ENCODE measurements at regions not wholly inside any gene's neighbourhood (a gene's known extent, or its start where the extent isn't known, plus 50 kb on each side); places are given as distances from the start of the nearest gene placed in this dataset.

DNA sequence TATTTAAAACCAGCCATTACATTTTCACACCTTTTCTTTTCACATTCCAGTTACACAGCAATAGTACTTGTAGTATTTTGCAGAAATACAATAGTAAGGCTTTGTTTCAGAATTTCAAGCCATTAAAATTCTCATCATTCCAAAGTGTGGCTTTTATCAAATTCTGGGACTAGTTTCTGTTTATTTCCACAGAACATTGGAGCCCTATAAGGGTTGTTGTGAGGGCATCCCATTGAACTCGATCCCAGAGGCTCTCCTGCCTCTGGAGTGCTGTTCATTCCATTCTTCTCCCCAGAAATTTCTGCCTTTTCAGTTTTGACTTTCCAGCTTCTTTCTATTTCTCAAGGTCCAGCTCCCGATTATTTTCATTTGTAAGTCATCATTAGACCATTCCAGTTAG, 645.5 kb downstream of the ADGRL2 start:
- DNase-seq (ENCODE audit: insufficient read length) (no peak), FAIRE-seq (no peak)
- TF ChIP-seq POLR2A (IDR thresholded peaks at IDR 0.05; ENCODE audit: low read depth, low read length) (no peak), TAF1 (IDR thresholded peaks at IDR 0.05; ENCODE audit: borderline replicate concordance, low read depth, low read length) (no peak), POLR2AphosphoS5 (IDR thresholded peaks at IDR 0.05; ENCODE audit: low read depth, low read length) (no peak)

DNA sequence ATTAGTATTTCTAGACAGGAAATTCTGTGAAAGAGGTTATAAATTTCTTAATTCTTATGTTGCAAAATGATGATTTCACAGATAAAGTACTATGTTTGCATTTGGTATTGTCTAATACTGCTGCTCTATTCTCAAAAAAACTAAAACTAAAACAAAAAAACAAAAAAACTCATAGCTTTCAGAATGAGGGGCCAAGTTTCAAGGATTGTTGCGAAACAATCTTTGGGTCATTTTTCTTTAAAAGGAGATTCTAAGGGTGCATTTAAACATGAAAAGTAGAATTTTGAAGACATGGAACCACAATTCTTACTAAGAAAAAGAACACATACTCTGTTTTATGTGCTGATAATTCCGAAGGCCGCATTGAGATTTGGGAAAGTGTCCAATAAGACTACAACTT, 645.1 kb downstream of the ADGRL2 start:
- no peak for TF ChIP-seq POLR2AphosphoS5 (IDR thresholded peaks at IDR 0.05; ENCODE audit: low read depth, low read length)
- no peak for TF ChIP-seq TAF1 (IDR thresholded peaks at IDR 0.05; ENCODE audit: borderline replicate concordance, low read depth, low read length)
- TF ChIP-seq POLR2A (IDR thresholded peaks at IDR 0.05; ENCODE audit: low read depth, low read length), result no peak
- FAIRE-seq (no peak), DNase-seq (ENCODE audit: insufficient read length) (no peak)

DNA sequence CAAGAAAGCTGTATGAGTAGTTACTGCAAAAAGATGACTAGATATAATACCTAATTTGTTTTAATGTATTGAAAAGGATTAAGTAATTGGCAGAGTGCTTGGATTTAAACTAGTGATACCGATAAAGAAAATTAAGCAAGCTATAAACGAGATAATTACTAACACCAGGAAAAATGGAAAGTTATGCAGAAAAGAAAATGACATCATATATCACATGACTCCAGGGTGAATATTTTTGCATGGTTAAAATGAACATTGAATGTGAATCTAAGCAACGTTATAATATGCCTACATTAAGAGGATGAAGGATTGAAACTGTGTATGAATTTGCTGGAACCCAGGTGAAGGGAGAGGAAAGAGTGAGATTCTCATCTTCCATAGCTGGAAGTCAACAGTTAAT, 644.4 kb downstream of the ADGRL2 start:
- TF ChIP-seq POLR2A (IDR thresholded peaks at IDR 0.05; ENCODE audit: low read depth, low read length) (no peak), POLR2AphosphoS5 (IDR thresholded peaks at IDR 0.05; ENCODE audit: low read depth, low read length) (no peak), TAF1 (IDR thresholded peaks at IDR 0.05; ENCODE audit: borderline replicate concordance, low read depth, low read length) (no peak)
- no peak for DNase-seq (ENCODE audit: insufficient read length)
- no peak for FAIRE-seq

- DNase-seq (ENCODE audit: insufficient read length) (no peak), FAIRE-seq (no peak)
- TF ChIP-seq TAF1 (IDR thresholded peaks at IDR 0.05; ENCODE audit: borderline replicate concordance, low read depth, low read length) (no peak), POLR2A (IDR thresholded peaks at IDR 0.05; ENCODE audit: low read depth, low read length) (no peak), POLR2AphosphoS5 (IDR thresholded peaks at IDR 0.05; ENCODE audit: low read depth, low read length) (no peak)
These were observed 640.7 kb downstream of the ADGRL2 start for GRCh38 chr1:82441402-82441801.

DNA sequence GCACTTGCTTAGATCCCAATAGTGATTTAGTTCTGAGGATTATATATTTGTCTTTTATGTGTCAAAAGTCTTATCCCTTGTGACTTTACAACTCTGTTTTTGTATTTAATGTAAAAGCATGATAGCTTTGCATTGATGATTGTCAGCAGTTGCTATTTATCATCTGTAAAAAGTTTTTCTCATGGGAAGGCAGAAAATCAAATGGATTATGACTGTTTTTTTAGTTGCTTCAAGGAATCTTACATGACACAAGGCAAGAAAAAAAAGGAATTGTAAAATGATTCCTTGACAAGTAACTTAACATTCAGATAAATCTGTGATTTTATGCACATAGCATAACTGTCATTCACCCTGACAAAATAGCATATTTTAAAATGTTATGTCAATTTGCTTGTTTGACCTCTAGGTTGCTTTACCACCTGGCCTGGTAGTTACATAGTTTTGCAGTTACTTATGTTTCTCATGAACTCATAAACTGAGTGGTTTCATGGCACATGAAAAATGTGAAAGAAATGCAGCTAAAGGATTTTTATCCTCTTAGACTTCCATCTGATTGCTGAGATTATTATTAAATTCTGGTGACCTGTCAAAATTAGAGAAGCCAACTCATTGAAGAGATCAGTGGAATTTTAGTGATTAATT, 622.6 kb downstream of the ADGRL2 start:
- TF ChIP-seq POLR2A (IDR thresholded peaks at IDR 0.05; ENCODE audit: low read depth, low read length) (no peak), POLR2AphosphoS5 (IDR thresholded peaks at IDR 0.05; ENCODE audit: low read depth, low read length) (no peak), TAF1 (IDR thresholded peaks at IDR 0.05; ENCODE audit: borderline replicate concordance, low read depth, low read length) (no peak)
- FAIRE-seq (no peak), DNase-seq (ENCODE audit: insufficient read length) (no peak)

GRCh38 chr1:82421782-82422181, 621.0 kb downstream of the ADGRL2 start:
- TF ChIP-seq POLR2A (IDR thresholded peaks at IDR 0.05; ENCODE audit: low read depth, low read length) (no peak), POLR2AphosphoS5 (IDR thresholded peaks at IDR 0.05; ENCODE audit: low read depth, low read length) (no peak), TAF1 (IDR thresholded peaks at IDR 0.05; ENCODE audit: borderline replicate concordance, low read depth, low read length) (no peak)
- no peak for DNase-seq (ENCODE audit: insufficient read length)
- FAIRE-seq, result no peak

DNA sequence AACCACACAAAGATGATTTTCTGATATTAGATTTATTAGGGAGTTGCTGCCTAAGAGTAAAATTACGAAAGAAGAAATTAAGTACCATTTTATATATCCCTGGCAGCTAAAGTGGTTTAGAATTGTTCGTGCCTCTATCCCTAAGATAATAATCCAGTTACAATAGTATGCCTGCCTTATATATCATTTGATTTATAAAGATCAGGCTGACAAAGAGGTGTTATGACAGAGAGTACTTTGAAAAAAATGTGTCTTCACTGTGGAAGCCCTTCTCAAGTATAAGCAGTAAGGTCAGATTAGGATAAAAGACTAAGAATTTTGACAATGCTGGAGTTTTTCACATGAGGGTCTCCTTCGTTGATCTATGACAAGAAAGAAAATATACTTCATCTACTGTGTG, 619.9 kb downstream of the ADGRL2 start:
- TF ChIP-seq POLR2A (IDR thresholded peaks at IDR 0.05; ENCODE audit: low read depth, low read length) (no peak), POLR2AphosphoS5 (IDR thresholded peaks at IDR 0.05; ENCODE audit: low read depth, low read length) (no peak), TAF1 (IDR thresholded peaks at IDR 0.05; ENCODE audit: borderline replicate concordance, low read depth, low read length) (no peak)
- no peak for FAIRE-seq
- no peak for DNase-seq (ENCODE audit: insufficient read length)

DNA sequence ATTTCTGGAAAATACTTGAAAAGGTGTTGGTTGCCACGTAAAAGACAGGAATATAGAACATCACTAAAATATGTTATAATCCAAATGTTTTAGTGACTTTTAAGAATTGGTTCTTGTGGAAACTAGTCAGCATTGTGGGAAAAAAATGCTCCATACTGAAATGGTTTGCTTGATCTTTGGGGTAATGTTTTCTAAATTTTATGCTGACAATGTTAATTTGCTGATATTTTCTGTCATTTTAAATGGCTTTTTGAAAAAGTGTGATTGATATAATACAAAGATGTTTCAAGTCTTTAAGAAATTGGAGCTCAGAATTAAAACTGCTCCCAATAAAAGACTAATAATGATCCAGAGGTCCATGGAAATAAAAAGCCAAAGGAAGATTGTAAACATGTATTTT, 610.9 kb downstream of the ADGRL2 start:
- DNase-seq (ENCODE audit: insufficient read length) (no peak), FAIRE-seq (no peak)
- TF ChIP-seq TAF1 (IDR thresholded peaks at IDR 0.05; ENCODE audit: borderline replicate concordance, low read depth, low read length) (no peak), POLR2A (IDR thresholded peaks at IDR 0.05; ENCODE audit: low read depth, low read length) (no peak), POLR2AphosphoS5 (IDR thresholded peaks at IDR 0.05; ENCODE audit: low read depth, low read length) (no peak)

GRCh38 chr1:82405333-82405732, 604.6 kb downstream of the ADGRL2 start:
- FAIRE-seq (no peak), DNase-seq (ENCODE audit: insufficient read length) (no peak)
- TF ChIP-seq POLR2AphosphoS5 (IDR thresholded peaks at IDR 0.05; ENCODE audit: low read depth, low read length) (no peak), POLR2A (IDR thresholded peaks at IDR 0.05; ENCODE audit: low read depth, low read length) (no peak), TAF1 (IDR thresholded peaks at IDR 0.05; ENCODE audit: borderline replicate concordance, low read depth, low read length) (no peak)

DNA sequence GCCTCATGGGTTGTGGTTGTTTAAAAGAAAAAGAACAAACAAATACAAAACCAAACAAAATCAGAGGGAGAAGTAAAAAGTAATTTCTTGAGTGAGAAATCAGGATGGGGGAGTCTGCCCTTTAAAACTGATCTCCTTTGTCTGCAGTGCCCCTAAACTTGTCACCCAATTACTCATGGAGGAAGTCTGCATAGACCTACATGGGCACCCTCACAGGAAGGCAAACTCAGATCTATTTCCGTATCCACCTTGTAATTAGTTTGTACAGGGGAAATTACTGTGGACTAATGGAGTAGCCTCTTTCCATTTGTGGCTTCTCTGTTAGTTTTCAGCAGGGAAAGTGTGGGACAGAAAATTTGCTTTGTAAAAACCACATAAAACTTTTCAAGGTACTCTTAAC, 600.4 kb downstream of the ADGRL2 start:
- TF ChIP-seq POLR2AphosphoS5 (IDR thresholded peaks at IDR 0.05; ENCODE audit: low read depth, low read length) (no peak), POLR2A (IDR thresholded peaks at IDR 0.05; ENCODE audit: low read depth, low read length) (no peak), TAF1 (IDR thresholded peaks at IDR 0.05; ENCODE audit: borderline replicate concordance, low read depth, low read length) (no peak)
- no peak for FAIRE-seq

DNA sequence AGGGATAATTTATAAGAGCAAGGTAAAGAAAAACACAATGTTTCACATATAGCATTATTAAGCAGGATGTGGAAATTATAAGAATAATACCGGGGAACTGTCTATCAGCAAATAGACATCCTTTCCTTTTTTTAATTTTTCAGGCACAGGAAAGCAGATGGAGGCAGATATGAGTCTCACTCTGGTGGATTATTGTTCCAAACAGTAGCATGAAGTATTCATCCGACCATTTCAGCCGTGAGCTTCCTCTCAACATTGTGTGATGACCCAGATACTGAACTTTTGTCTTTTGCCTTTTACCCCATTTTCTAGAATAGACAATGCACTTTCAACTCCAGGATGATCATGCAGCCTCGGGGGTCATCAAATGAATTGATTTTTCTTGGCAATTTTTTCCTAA, 599.8 kb downstream of the ADGRL2 start:
- TF ChIP-seq POLR2A (IDR thresholded peaks at IDR 0.05; ENCODE audit: low read depth, low read length) (no peak), POLR2AphosphoS5 (IDR thresholded peaks at IDR 0.05; ENCODE audit: low read depth, low read length) (no peak), TAF1 (IDR thresholded peaks at IDR 0.05; ENCODE audit: borderline replicate concordance, low read depth, low read length) (no peak)
- DNase-seq (ENCODE audit: insufficient read length), result no peak
- no peak for FAIRE-seq

More for the DNA sequence above, 600.4 kb downstream of the ADGRL2 start:
- DNase-seq (ENCODE audit: insufficient read length), result no peak

DNA sequence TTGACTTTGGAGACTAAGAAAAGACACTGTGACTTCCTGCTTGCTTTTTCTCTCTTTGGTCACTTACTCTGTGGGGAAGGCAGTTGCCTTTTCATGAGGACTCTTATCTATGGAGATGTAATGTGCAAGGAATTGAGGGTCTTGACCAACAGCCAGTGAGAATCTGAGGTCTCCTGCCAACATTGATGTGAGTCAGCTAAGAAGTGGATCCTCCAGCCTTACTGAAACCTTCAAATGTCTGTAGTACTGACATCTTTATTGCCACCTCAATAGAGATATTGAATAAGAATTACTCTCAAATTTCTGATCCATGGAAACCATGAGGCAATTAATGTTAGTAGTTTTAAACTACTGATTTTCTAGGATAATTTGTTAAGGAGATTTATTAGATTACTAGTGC, 598.4 kb downstream of the ADGRL2 start:
- no peak for TF ChIP-seq POLR2A (IDR thresholded peaks at IDR 0.05; ENCODE audit: low read depth, low read length)
- no peak for TF ChIP-seq POLR2AphosphoS5 (IDR thresholded peaks at IDR 0.05; ENCODE audit: low read depth, low read length)
- no peak for TF ChIP-seq TAF1 (IDR thresholded peaks at IDR 0.05; ENCODE audit: borderline replicate concordance, low read depth, low read length)
- DNase-seq (ENCODE audit: insufficient read length) (no peak), FAIRE-seq (no peak)
